Thyroid gland (tissue), 4 donors: ENCODE measurements at regions not wholly inside any gene's neighbourhood (a gene's known extent, or its start where the extent isn't known, plus 50 kb on each side); places are given as distances from the start of the nearest gene placed in this dataset.

ENCODE experiments used
- CTCF ChIP-seq, 6 experiments: fragments of 200-600 bp in 3 of 6; fragments of 450-650 bp in 3 of 6; sonication (generic) in 3 of 6; IDR thresholded peaks; one replicate each; pipeline ENCODE4 v1.5.1; 2016 to 2019; ENCODE audit warnings: antibody characterized with exemption in 6 of 6, mild to moderate bottlenecking in 2 of 6, inconsistent platforms in 1 of 6, moderate library complexity in 1 of 6
- POLR2A ChIP-seq, 2 donors: fragments of 450-650 bp; IDR thresholded peaks; one replicate each; pipeline ENCODE4 v1.6.1; 2017; ENCODE audit warnings: antibody characterized with exemption in 2 of 2, mild to moderate bottlenecking in 2 of 2, moderate library complexity in 1 of 2

DNA sequence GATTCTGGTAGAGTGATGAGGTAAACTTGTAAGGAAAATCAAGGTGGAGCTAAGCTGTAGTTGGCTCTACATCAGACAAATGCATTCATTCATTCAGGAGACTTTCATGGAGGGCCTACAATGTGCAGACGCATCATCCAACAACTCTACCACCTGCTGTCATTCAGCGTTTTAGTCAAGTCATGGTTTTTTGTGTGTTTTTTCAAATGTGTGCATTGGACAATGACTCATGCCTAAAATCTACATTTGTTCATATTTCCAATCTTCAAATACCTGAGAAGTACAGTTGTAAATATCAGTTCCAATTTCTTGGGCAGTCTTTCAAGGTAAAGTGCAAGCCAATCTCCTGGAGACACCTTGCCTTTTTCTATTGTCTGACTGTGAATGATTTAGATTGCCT lies 108.0 kb upstream of the LGALSL start:
- TF ChIP-seq CTCF (IDR thresholded peaks at IDR 0.05) (no peak), POLR2A (IDR thresholded peaks at IDR 0.05) (no peak)
